ENCODE measurements at regions not wholly inside any gene's neighbourhood (a gene's known extent, or its start where the extent isn't known, plus 50 kb on each side); places are given as distances from the start of the nearest gene placed in this dataset.
"Not testable (repeated sequence)": the region's sequence is repeated elsewhere in the genome, so short reads cannot be mapped to it uniquely, and the experiment has no call there.

DNA sequence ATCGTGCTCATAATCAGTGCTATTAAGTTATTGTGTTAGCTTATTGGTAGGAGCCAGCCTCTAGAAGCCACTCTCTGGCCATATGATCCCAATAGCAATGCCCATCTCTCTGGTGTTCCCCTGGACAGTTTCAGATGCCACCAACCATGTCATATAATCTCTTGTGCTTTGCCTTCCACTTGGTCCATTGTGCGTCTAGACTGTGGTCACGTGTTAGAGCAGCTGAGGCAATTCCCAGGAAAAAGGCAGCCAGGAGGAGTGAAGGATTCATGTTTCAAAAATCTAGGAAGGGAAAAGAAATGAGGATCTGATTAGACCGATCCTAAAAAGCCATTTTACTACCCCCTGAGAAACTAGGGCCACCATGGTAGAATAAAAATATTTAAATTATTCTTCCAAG is 58.6 kb upstream of the AGAP9 start:
- TF ChIP-seq POLR2AphosphoS5, POLR2A (IDR thresholded peaks at IDR 0.05): not testable (repeated sequence)
